Spleen (tissue), 7 donors: ENCODE measurements at regions not wholly inside any gene's neighbourhood (a gene's known extent, or its start where the extent isn't known, plus 50 kb on each side); places are given as distances from the start of the nearest gene placed in this dataset.

Experiments
- CTCF ChIP-seq, 11 experiments: fragments of 200-600 bp in 7 of 11; fragments of 450-650 bp in 4 of 11; sonication (generic) in 4 of 11; IDR thresholded peaks in 8 of 11; conservative IDR thresholded peaks in 3 of 11; 1 replicate in 7 of 11; 2 replicates in 4 of 11; pipeline versions ENCODE4 v1.4.0 to v1.8.0; 2016 to 2021; ENCODE audit warnings: antibody characterized with exemption in 11 of 11, inconsistent platforms in 4 of 11, mild to moderate bottlenecking in 1 of 11
- POLR2A ChIP-seq, 3 donors: fragments of 450-650 bp; IDR thresholded peaks; one replicate each; pipeline ENCODE4 v1.5.1; 2017; ENCODE audit warnings: antibody characterized with exemption in 3 of 3, mild to moderate bottlenecking in 1 of 3
- POLR2AphosphoS5 ChIP-seq, 3 donors: sonication (generic); formaldehyde crosslinking; IDR thresholded peaks; one replicate each; pipeline ENCODE4 v1.5.1; 2017; ENCODE audit warnings: antibody characterized with exemption in 3 of 3
- donor health status: DM: no; HTN: no; CAD: no; lungs with moderate emphysema.
- donor health status: DM: no; HTN: no; CAD: no.
- donor health status: DM: no; HTN: no; CAD: no.

- no peak for TF ChIP-seq POLR2A (IDR thresholded peaks at IDR 0.05)
- TF ChIP-seq CTCF (IDR thresholded peaks at IDR 0.05 in 8 of 11, conservative IDR thresholded peaks at IDR 0.05 in 3 of 11): no peak
- TF ChIP-seq POLR2AphosphoS5 (IDR thresholded peaks at IDR 0.05): no peak
These were observed 82.5 kb downstream of the SOX2 start for GRCh38 chr3:181794011-181794790.
